PC-3 (cell line): ENCODE measurements at regions not wholly inside any gene's neighbourhood (a gene's known extent, or its start where the extent isn't known, plus 50 kb on each side); places are given as distances from the start of the nearest gene placed in this dataset.

Experiments
- ATAC-seq: fragments of 200-7000 bp; cut with Tn5 transposase; 2 replicates; pipeline ENCODE4 v1.9.1; 2020; ENCODE audit warnings: mild to moderate bottlenecking, moderate library complexity
- BruUV-seq: library from RNA; stranded (reverse); fragments of 400-500 nt; replicated peaks from 2 replicates; lab custom pipeline; 2021; lab: Mats Ljungman, UMichigan
- CTCF ChIA-PET: fragments of 300-600 bp; sonication (Branson Sonifier 250); formaldehyde crosslinking; loops from one replicate; lab custom pipeline; 2022; ENCODE audit warnings: antibody characterized with exemption; lab: Charles Lee
- POLR2A ChIA-PET: fragments of 300-600 bp; sonication (Branson Sonifier 250); formaldehyde crosslinking; loops from one replicate; lab custom pipeline; 2022; ENCODE audit warnings: antibody characterized with exemption; ENCODE audit not compliant: unreplicated experiment; lab: Charles Lee
- DNase-seq: peaks from one replicate; pipeline ENCODE4 v3.0.0-alpha.2; 2015
- H2AFZ ChIP-seq: fragments of 300-600 bp; sonication (generic); 2 replicates; pipeline ENCODE4 v1.6.0; 2016; ENCODE audit warnings: antibody characterized with exemption, low read length
- H3F3A ChIP-seq: fragments of 300-600 bp; sonication (generic); one replicate; pipeline ENCODE4 v1.6.0; 2017; ENCODE audit warnings: antibody characterized with exemption, low read length, control low read depth, mild to moderate bottlenecking; ENCODE audit not compliant: unreplicated experiment
- H3K27ac ChIP-seq: fragments of 300-600 bp; sonication (generic); 2 replicates; pipeline ENCODE4 v1.5.1; 2016; ENCODE audit warnings: mild to moderate bottlenecking, low read length
- H3K27me3 ChIP-seq: fragments of 300-600 bp; sonication (generic); 2 replicates; pipeline ENCODE4 v1.6.1; 2016; ENCODE audit warnings: low read length, mixed read lengths
- H3K36me3 ChIP-seq: fragments of 300-600 bp; sonication (generic); 2 replicates; pipeline ENCODE4 v1.6.1; 2016; ENCODE audit warnings: low read depth, mixed run types, low read length, mixed read lengths
- H3K4me1 ChIP-seq: fragments of 300-600 bp; sonication (generic); 2 replicates; pipeline ENCODE4 v1.5.1; 2016; ENCODE audit warnings: low read length; ENCODE audit not compliant: insufficient read depth
- H3K4me2 ChIP-seq: fragments of 300-600 bp; sonication (generic); 2 replicates; pipeline ENCODE4 v1.6.0; 2016; ENCODE audit warnings: low read length
- H3K4me3 ChIP-seq: fragments of 300-600 bp; sonication (generic); 2 replicates; pipeline ENCODE4 v1.5.1; 2016; ENCODE audit warnings: mild to moderate bottlenecking, low read length, mixed read lengths
- H3K79me2 ChIP-seq: fragments of 300-600 bp; sonication (generic); 2 replicates; pipeline ENCODE4 v1.6.1; 2017; ENCODE audit warnings: low read length, mixed read lengths
- H3K9ac ChIP-seq: fragments of 300-600 bp; sonication (generic); 2 replicates; pipeline ENCODE4 v1.6.0; 2016; ENCODE audit warnings: mild to moderate bottlenecking, low read length
- H3K9me2 ChIP-seq: fragments of 300-600 bp; sonication (generic); replicated peaks from 2 replicates; pipeline ENCODE4 v1.6.1; 2016; ENCODE audit warnings: mixed run types, low read length, mixed read lengths
- H3K9me3 ChIP-seq: fragments of 300-600 bp; sonication (generic); 2 replicates; pipeline ENCODE4 v1.6.1; 2016; ENCODE audit warnings: low read length, mixed read lengths
- H4K20me1 ChIP-seq: fragments of 300-600 bp; sonication (generic); 2 replicates; pipeline ENCODE4 v1.6.1; 2016; ENCODE audit warnings: low read length, mixed read lengths
- EZH2 ChIP-seq: fragments of 300-600 bp; sonication (generic); IDR thresholded peaks from one replicate; pipeline ENCODE4 v1.6.1; 2017; ENCODE audit warnings: antibody characterized with exemption, mild to moderate bottlenecking, low read length; ENCODE audit not compliant: unreplicated experiment
- EZH2phosphoT487 ChIP-seq: fragments of 300-600 bp; sonication (generic); IDR thresholded peaks from 2 replicates; pipeline ENCODE4 v1.6.1; 2018; ENCODE audit warnings: mild to moderate bottlenecking, antibody characterized with exemption, low read length, borderline replicate concordance
- intact Hi-C: fragments of 100-400 bp; cut with micrococcal nuclease; formaldehyde crosslinking; loops from 2 replicates; pipeline ENCODE4 v1.9.0; 2023
- TF ChIP-seq, protein P1 (sequence below): fragments of 300-600 bp; sonication (generic); conservative IDR thresholded peaks from 2 replicates; pipeline ENCODE4 v1.5.1; 2017; ENCODE audit warnings: antibody characterized with exemption, low read depth, mild to moderate bottlenecking, low read length

DNA sequence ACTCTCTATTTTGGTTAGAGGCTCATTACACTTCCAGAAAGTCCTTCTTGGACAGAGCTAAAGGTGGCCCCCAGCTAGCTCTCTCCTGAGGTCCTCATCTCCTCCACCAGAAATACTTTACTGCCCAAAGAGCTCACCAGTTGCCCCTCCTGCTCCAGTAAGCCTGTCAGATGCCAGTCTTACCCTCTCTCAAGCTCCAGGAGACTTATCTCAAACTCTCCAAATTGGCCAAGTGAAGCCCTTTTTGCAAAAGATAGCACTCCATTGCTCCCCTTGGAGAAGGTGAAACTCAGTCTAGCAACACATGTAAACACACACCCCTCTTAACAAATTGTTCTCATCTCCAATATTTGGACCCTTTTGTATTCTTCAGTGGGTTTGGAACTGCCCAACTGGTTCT is 128.5 kb downstream of the ZNF330 start:
- H2AFZ ChIP-seq: no peak overlapping the region
- no peaks in the 10 kb centered on the region for H3K9me3 ChIP-seq
- no peaks in the 10 kb centered on the region for H3K36me3 ChIP-seq
- CTCF ChIA-PET: no interaction called here
- H3K4me2 ChIP-seq: no peak overlapping the region
- no peak for ATAC-seq
- TF ChIP-seq, protein P1, sequence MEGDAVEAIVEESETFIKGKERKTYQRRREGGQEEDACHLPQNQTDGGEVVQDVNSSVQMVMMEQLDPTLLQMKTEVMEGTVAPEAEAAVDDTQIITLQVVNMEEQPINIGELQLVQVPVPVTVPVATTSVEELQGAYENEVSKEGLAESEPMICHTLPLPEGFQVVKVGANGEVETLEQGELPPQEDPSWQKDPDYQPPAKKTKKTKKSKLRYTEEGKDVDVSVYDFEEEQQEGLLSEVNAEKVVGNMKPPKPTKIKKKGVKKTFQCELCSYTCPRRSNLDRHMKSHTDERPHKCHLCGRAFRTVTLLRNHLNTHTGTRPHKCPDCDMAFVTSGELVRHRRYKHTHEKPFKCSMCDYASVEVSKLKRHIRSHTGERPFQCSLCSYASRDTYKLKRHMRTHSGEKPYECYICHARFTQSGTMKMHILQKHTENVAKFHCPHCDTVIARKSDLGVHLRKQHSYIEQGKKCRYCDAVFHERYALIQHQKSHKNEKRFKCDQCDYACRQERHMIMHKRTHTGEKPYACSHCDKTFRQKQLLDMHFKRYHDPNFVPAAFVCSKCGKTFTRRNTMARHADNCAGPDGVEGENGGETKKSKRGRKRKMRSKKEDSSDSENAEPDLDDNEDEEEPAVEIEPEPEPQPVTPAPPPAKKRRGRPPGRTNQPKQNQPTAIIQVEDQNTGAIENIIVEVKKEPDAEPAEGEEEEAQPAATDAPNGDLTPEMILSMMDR: no peak
- TF ChIP-seq EZH2 (no peak), EZH2phosphoT487 (no peak)
- no peak overlapping the region for H3K27ac ChIP-seq
- DNase-seq: no peak
- H3K9me2 ChIP-seq: no peaks in the 10 kb centered on the region
- no peaks in the 10 kb centered on the region for H3F3A ChIP-seq
- POLR2A ChIA-PET: no interaction called here
- peaks cover 31% of the 10 kb centered on the region for H3K4me1 ChIP-seq
- intact Hi-C loops: loop anchor here (5.0 to 10.0 kb wide), 4 partner anchors 192 to 696 kb away; partner anchors contain the start of gene IL15
- no peaks in the 10 kb centered on the region for H3K79me2 ChIP-seq
- no peaks in the 10 kb centered on the region for H4K20me1 ChIP-seq
- H3K9ac ChIP-seq: no peak overlapping the region
- BruUV-seq: no TSS peak
- H3K4me3 ChIP-seq: no peak overlapping the region
- H3K27me3 ChIP-seq: no peaks in the 10 kb centered on the region

DNA sequence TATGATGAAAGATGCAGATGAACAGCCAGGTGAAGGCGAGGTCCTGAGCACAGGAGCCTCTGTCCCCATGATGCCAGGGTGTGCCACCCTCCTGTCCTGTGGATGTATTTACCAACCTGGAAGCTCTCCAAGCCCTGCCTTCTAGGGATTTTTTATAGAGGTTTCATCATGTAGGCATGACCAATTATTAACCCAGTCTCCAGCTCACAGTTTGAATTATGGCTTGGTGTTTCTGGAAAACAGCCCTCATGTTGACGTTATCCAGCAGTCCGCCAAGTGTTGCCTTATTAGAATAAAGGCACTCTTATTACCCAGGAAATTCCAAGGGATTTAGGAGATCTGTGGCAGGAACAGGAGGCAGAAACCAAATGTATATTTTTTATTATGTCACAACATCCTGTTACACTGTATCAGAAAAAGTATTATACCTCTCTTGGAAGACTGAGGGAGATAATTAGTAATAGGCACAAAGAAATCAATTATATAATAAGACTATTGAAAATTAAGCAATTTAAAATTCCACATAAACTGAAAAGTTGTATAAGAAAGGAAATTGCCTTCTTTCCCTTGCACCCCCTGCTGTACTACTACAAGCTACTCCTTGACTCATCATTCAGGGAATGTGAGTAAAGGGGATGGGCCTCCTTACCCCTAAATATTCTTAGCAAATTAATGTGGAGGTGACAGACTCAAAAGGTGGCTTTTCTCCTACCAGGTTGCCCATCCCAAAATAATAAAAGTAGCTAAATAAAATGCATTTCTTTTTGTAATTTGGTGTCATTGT is 129.6 kb downstream of the ZNF330 start:
- H2AFZ ChIP-seq: no peak overlapping the region
- intact Hi-C loops: loop anchor here (5.0 kb wide), 1 partner anchor 352 kb away; no protein-coding TSS in a partner anchor
- ATAC-seq: peak; percentile 81
- ChIA-PET POLR2A (no interaction called here), CTCF (no interaction called here)
- H3K4me1 ChIP-seq: peaks cover 31% of the 10 kb centered on the region
- no peaks in the 10 kb centered on the region for H3F3A ChIP-seq
- BruUV-seq: no TSS peak
- TF ChIP-seq EZH2phosphoT487 (no peak), EZH2 (no peak)
- TF ChIP-seq, protein P1: no peak
- H3K9me2 ChIP-seq: no peaks in the 10 kb centered on the region
- peak; percentile 97 for DNase-seq
- peak overlapping the region; percentile 56 for H3K27ac ChIP-seq
- no peak overlapping the region for H3K4me3 ChIP-seq
- H3K79me2 ChIP-seq: no peaks in the 10 kb centered on the region
- H4K20me1 ChIP-seq: no peaks in the 10 kb centered on the region
- no peak overlapping the region for H3K9ac ChIP-seq
- no peaks in the 10 kb centered on the region for H3K27me3 ChIP-seq
- H3K36me3 ChIP-seq: no peaks in the 10 kb centered on the region
- peak overlapping the region; percentile 48 for H3K4me2 ChIP-seq
- H3K9me3 ChIP-seq: no peaks in the 10 kb centered on the region

- no peak for ATAC-seq
- no peaks in the 10 kb centered on the region for H3K9me3 ChIP-seq
- no peaks in the 10 kb centered on the region for H3K79me2 ChIP-seq
- no peaks in the 10 kb centered on the region for H4K20me1 ChIP-seq
- TF ChIP-seq EZH2phosphoT487 (no peak), EZH2 (no peak)
- TF ChIP-seq, protein P1: no peak
- no peak overlapping the region for H3K4me2 ChIP-seq
- H3K27me3 ChIP-seq: no peaks in the 10 kb centered on the region
- intact Hi-C loops: loop anchor here (5.0 kb wide), 1 partner anchor 350 kb away; no protein-coding TSS in a partner anchor
- H3F3A ChIP-seq: no peaks in the 10 kb centered on the region
- no peaks in the 10 kb centered on the region for H3K36me3 ChIP-seq
- no TSS peak for BruUV-seq
- no peak for DNase-seq
- CTCF ChIA-PET: no interaction called here
- H3K9me2 ChIP-seq: no peaks in the 10 kb centered on the region
- POLR2A ChIA-PET: no interaction called here
- H3K4me1 ChIP-seq: peaks cover 31% of the 10 kb centered on the region
- H3K4me3 ChIP-seq: no peak overlapping the region
- H3K9ac ChIP-seq: no peak overlapping the region
- no peak overlapping the region for H3K27ac ChIP-seq
- H2AFZ ChIP-seq: no peak overlapping the region
Observed at GRCh38 chr4:141352331-141352730, 131.6 kb downstream of the ZNF330 start.
